Activated B cell treated with CpG ODN at 0.5 μM for 24 hours (primary cell): ENCODE measurements at regions not wholly inside any gene's neighbourhood (a gene's known extent, or its start where the extent isn't known, plus 50 kb on each side); places are given as distances from the start of the nearest gene placed in this dataset.

ENCODE experiments used
- ATAC-seq: fragments of 200-7000 bp; cut with Tn5 transposase; one replicate; pipeline ENCODE4 v1.10.0; 2021; ENCODE audit warnings: low read depth, mild to moderate bottlenecking, moderate library complexity
- CTCF ChIA-PET: fragments of 350-600 bp; sonication (Branson Sonifier 250); formaldehyde crosslinking; loops from one replicate; lab custom pipeline; 2021; ENCODE audit warnings: antibody characterized with exemption; lab: Charles Lee
- POLR2A ChIA-PET: fragments of 350-600 bp; sonication (Branson Sonifier 250); formaldehyde crosslinking; loops from one replicate; lab custom pipeline; 2021; ENCODE audit warnings: antibody characterized with exemption; lab: Charles Lee
- DNase-seq: peaks from one replicate; pipeline ENCODE4 v3.0.0; 2022
- H3K27ac Mint-ChIP-seq: one replicate; pipeline ENCODE4 v1.8.0; 2020; ENCODE audit warnings: mixed read lengths
- H3K27me3 Mint-ChIP-seq: one replicate; pipeline ENCODE4 v1.8.0; 2021; ENCODE audit warnings: mixed read lengths
- H3K36me3 Mint-ChIP-seq: one replicate; pipeline ENCODE4 v1.8.0; 2021; ENCODE audit warnings: low read depth, mixed read lengths
- H3K4me1 Mint-ChIP-seq: one replicate; pipeline ENCODE4 v1.8.0; 2021; ENCODE audit warnings: mixed read lengths
- H3K4me3 Mint-ChIP-seq: one replicate; pipeline ENCODE4 v1.8.0; 2020; ENCODE audit warnings: mild to moderate bottlenecking, mixed read lengths
- H3K9me3 Mint-ChIP-seq: one replicate; pipeline ENCODE4 v1.8.0; 2020; ENCODE audit warnings: mixed read lengths
- intact Hi-C: fragments of 100-400 bp; cut with micrococcal nuclease; formaldehyde crosslinking; loops from one replicate; pipeline ENCODE4 v1.15.1; 2024
- TF ChIP-seq, protein P1 (sequence below): fragments of 200-600 bp; IDR thresholded peaks from one replicate; pipeline ENCODE4 v1.8.0; 2022; ENCODE audit warnings: antibody characterized with exemption, mild to moderate bottlenecking

DNA sequence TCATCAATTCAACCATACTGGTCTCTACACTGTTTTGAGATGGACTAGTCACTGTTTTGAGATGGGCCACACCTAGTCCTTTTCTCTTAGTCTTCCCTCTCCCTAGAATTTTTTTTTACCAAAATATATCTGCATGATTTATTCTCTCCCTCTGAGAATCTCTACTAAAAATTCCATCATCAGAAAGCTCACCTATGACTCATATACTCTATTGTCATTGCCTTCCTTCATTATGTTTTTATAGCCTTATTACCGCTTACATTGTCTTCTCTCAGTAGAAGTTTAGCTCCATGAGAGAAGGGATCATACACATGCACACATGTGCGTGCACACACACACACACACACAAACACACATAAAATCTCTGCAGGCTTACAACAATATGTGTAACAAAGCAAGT lies 303.6 kb downstream of the PCDH10 start:
- intact Hi-C loops, result no loop called here
- ChIA-PET CTCF (no interaction called here), POLR2A (no interaction called here)
- no peak overlapping the region for H3K27ac Mint-ChIP-seq
- DNase-seq (no peak), ATAC-seq (no peak)
- no peaks in the 10 kb centered on the region for H3K36me3 Mint-ChIP-seq
- no peaks in the 10 kb centered on the region for H3K4me1 Mint-ChIP-seq
- no peaks in the 10 kb centered on the region for H3K27me3 Mint-ChIP-seq
- H3K4me3 Mint-ChIP-seq, result no peak overlapping the region
- peaks cover 2% of the 10 kb centered on the region for H3K9me3 Mint-ChIP-seq
- TF ChIP-seq, protein P1, sequence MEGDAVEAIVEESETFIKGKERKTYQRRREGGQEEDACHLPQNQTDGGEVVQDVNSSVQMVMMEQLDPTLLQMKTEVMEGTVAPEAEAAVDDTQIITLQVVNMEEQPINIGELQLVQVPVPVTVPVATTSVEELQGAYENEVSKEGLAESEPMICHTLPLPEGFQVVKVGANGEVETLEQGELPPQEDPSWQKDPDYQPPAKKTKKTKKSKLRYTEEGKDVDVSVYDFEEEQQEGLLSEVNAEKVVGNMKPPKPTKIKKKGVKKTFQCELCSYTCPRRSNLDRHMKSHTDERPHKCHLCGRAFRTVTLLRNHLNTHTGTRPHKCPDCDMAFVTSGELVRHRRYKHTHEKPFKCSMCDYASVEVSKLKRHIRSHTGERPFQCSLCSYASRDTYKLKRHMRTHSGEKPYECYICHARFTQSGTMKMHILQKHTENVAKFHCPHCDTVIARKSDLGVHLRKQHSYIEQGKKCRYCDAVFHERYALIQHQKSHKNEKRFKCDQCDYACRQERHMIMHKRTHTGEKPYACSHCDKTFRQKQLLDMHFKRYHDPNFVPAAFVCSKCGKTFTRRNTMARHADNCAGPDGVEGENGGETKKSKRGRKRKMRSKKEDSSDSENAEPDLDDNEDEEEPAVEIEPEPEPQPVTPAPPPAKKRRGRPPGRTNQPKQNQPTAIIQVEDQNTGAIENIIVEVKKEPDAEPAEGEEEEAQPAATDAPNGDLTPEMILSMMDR, result no peak

DNA sequence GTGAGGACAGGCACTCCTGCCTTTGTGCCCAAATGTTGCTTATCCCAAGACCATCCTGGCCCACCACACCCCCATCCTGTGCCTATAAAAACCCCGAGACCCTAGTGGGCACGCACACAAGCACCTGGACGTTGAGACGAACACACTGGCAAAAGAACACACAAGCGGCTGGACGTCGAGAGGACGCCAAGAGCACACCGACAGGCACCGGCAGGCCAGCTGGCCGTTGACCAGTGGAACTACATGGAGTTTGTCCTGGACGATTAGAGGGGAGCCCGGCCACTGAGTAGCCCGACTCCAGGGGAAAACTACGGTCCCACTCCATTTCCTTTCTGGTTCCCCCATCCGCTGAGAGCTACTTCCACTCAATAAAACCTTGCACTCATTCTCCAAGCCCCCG lies 301.7 kb downstream of the PCDH10 start:
- Mint-ChIP-seq H3K4me1 (no peaks in the 10 kb centered on the region), H3K27me3 (no peaks in the 10 kb centered on the region), H3K4me3 (no peak overlapping the region), H3K9me3 (peaks cover 2% of the 10 kb centered on the region), H3K36me3 (no peaks in the 10 kb centered on the region), H3K27ac (no peak overlapping the region)
- DNase-seq (no peak), ATAC-seq (no peak)
- ChIA-PET CTCF (no interaction called here), POLR2A (no interaction called here)
- TF ChIP-seq, protein P1, result no peak
- intact Hi-C loops, result no loop called here

DNA sequence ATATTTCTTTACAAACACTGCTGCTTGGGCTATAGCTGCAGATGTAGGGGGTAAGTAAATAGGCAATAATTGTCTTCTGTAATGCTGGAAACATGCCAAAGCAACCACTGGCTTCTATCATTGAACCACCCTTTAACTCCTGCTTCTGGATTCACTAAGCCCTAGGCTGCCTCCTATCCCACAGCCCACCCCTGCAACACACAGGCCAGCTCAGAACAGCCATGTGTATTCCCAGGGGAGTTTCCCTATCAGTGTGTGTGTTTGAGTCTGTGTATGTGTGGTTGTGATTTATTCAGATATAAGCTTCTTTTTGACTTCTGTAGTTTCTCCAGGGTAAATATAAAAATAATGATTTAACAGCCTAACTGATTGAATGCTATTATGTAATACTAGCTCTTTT lies 291.3 kb downstream of the PCDH10 start:
- no peak for DNase-seq
- no peaks in the 10 kb centered on the region for H3K27me3 Mint-ChIP-seq
- CTCF ChIA-PET, result interaction anchor here (0.6 kb wide), 1 partner anchor 24 kb away, joined by 3 read pairs; no protein-coding TSS in a partner anchor
- no peaks in the 10 kb centered on the region for H3K36me3 Mint-ChIP-seq
- no peak for ATAC-seq
- POLR2A ChIA-PET, result no interaction called here
- no peaks in the 10 kb centered on the region for H3K4me1 Mint-ChIP-seq
- intact Hi-C loops, result no loop called here
- TF ChIP-seq, protein P1, result no peak
- no peak overlapping the region for H3K27ac Mint-ChIP-seq
- H3K4me3 Mint-ChIP-seq, result no peak overlapping the region
- H3K9me3 Mint-ChIP-seq, result peaks cover 2% of the 10 kb centered on the region

DNA sequence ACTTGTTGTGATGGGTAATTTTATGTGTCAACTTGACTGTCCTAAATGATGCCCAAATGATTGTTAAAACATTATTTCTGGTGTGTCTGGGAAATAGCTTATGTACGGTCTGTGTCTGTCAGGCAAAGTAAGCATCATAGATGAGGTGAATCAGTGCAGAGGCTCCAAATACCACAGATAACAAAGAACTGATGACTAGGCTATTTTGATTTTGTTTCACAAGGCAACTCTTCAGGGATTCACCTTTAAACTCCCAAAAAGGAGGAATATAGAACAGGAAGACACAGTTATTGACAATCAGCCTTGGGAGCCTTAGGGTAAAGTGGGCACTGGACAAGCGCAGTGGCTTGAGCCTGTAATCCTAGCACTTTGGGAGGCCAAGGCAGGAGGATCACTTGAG lies 290.7 kb downstream of the PCDH10 start:
- Mint-ChIP-seq H3K4me3 (no peak overlapping the region), H3K36me3 (no peaks in the 10 kb centered on the region), H3K4me1 (no peaks in the 10 kb centered on the region), H3K27me3 (no peaks in the 10 kb centered on the region), H3K27ac (no peak overlapping the region), H3K9me3 (peaks cover 2% of the 10 kb centered on the region)
- no peak for ATAC-seq
- no peak for DNase-seq
- intact Hi-C loops, result no loop called here
- TF ChIP-seq, protein P1, result no peak
- ChIA-PET CTCF (interaction anchor here (0.6 kb wide), 1 partner anchor 23 kb away, joined by 3 read pairs; no protein-coding TSS in a partner anchor), POLR2A (no interaction called here)

DNA sequence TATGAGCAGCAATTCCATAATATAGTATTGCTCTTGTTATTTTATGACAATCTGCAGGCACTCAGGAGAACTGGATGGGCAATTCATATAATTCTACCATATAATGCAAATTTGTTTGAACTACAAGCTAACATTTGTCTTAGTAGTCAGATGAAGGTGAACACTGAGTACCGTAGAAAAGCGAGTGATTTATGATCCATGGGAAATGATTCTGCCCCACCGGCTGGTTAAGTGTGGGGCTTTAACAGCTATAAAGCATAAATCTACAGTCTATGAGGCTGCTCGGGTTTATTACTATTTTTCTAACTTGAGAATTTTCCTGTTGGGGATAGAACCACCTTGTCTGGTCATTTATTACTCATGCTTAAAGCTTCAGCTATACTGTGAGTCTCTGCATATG lies 275.5 kb downstream of the PCDH10 start:
- ATAC-seq, result no peak
- H3K4me1 Mint-ChIP-seq, result no peaks in the 10 kb centered on the region

More for the DNA sequence above, 275.5 kb downstream of the PCDH10 start:
- ChIA-PET CTCF (no interaction called here), POLR2A (no interaction called here)
- TF ChIP-seq, protein P1, result no peak
- Mint-ChIP-seq H3K27me3 (no peaks in the 10 kb centered on the region), H3K27ac (no peak overlapping the region), H3K4me3 (no peak overlapping the region), H3K36me3 (no peaks in the 10 kb centered on the region), H3K9me3 (peaks cover 3% of the 10 kb centered on the region)
- intact Hi-C loops, result no loop called here
- no peak for DNase-seq
